IPS-18c (cell line): ENCODE measurements at regions not wholly inside any gene's neighbourhood (a gene's known extent, or its start where the extent isn't known, plus 50 kb on each side); places are given as distances from the start of the nearest gene placed in this dataset.

Experiments
- H3K4me3 ChIP-seq: 2 replicates; pipeline ENCODE4 v1.7.0; 2013; ENCODE audit warnings: low read depth, mild to moderate bottlenecking, low read length, moderate library complexity; ENCODE audit not compliant: insufficient read depth
- H3K9me3 ChIP-seq: one replicate; pipeline ENCODE4 v1.6.1; 2013; ENCODE audit warnings: mild to moderate bottlenecking, low read length, moderate library complexity; ENCODE audit not compliant: control insufficient read depth, insufficient read depth

DNA sequence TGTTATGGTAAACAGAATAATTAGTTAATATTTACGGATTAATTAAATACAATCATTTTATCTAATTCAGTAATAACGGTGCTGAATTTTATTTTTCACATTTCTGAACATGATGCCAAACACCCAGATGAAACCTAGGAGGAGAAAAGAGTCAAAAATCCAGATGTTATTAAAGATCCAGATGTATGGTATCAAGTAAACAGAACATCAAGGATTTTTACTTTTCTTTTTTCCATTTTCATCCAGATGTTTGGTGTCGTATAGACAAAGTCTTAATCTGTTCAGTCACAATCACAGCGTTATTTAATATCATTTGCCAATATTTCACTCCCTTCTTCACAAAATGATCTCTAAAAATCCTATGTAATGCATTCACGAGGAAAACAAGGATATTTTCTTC lies 64.0 kb upstream of the NR2F2 start:
- Histone ChIP-seq H3K9me3 (no peaks in the 10 kb centered on the region), H3K4me3 (no peak overlapping the region)

DNA sequence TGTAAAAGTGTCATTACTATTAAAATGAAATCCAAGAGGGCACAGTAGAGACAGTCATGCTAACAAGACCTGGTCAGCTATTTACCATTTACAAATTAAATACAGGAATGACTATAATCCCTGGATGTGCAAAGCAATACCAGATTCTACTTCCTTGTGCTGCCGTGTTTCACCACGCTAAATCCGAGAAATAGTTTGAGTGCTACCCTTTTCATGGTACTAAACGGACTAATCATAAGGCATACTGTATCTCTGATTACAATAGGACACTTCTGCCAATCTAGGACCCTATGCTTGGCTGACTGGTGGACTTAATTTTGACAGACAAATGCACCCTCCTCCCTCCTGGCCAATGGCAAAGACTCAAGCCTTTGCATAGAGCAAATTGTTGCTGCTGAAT lies 63.0 kb upstream of the NR2F2 start:
- H3K4me3 ChIP-seq = no peak overlapping the region
- no peaks in the 10 kb centered on the region for H3K9me3 ChIP-seq

DNA sequence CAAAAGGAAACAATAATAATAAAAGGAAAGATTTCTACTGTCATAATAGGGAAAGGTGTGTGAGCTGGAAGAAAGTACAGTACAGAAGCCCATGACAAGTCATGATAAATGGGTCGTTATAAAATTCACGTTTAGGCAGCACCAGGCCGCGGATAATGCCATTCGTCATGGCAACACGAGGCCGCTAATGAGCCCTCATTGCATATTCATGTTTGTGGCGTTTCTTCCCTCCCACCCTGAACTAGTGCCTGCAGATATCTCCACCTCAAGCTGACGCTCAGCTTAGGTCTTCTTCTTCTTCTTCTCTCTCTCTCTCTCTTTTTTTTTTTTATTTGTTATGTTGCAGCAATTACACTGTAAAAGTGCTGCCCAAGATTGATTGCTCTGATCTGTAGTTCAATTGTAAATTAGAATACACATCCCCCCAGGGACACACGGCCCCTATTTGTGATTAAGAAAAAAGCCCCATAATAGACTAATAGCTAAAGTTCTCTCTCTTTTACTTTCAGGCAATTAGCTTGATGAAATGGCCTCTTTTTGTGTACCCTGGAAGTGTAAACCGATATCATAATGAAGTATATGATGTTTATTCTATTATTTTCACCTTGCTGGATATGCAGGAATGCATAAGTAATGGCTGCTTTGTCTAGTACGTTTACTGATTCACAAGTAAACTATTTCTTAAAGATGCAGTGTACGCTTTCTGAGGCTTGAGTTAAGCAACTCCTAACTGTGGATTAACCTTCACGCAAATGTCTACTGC lies 61.9 kb upstream of the NR2F2 start:
- Histone ChIP-seq H3K4me3 (no peak overlapping the region), H3K9me3 (no peaks in the 10 kb centered on the region)

DNA sequence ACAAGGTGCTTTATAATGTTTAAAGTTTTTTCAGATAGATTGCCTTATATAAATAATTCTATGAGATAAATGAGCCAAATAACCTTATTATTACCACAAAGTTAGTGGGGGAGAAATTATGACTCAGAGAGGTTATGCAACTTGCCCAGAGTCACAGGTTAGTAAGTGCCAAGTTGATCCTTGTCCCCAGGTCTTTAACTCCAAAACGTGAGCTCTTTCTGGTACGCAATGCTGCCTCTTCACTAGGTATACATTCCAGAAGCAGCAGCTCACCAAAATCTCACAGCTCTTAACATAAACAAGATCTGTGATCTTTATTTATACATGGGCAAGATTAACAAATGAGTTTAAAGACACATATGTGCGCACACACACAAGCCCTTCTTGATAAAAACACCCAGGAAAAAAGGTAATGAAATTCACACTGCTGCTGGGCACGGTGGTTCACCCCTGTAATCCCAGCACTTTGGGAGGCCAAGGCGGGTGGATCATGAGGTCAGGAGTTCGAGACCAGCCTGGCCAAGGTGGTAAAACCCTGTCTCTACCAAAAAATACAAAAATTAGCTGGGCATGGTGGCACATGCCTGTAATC lies 59.8 kb upstream of the NR2F2 start:
- no peak overlapping the region for H3K4me3 ChIP-seq

DNA sequence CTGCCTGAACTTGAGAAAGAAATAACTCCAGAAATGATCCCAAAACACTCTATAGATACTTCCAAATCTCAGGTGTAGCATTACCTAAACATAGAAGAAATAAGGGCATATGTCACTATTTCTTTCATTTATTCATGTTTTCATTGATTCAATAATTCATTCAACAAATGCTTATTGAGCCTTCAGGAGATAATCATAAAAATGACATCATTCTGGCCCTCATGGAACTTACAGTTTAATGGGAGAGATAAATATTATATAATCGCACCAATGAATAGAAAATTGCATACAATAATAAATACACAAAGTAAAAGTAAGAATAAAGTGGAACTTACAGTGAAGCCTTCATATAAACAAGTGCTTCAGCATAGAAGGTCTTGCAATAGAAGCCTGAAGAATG lies 58.1 kb upstream of the NR2F2 start:
- Histone ChIP-seq H3K4me3 (no peak overlapping the region), H3K9me3 (no peaks in the 10 kb centered on the region)

More for the DNA sequence above, 59.8 kb upstream of the NR2F2 start:
- H3K9me3 ChIP-seq = no peaks in the 10 kb centered on the region

DNA sequence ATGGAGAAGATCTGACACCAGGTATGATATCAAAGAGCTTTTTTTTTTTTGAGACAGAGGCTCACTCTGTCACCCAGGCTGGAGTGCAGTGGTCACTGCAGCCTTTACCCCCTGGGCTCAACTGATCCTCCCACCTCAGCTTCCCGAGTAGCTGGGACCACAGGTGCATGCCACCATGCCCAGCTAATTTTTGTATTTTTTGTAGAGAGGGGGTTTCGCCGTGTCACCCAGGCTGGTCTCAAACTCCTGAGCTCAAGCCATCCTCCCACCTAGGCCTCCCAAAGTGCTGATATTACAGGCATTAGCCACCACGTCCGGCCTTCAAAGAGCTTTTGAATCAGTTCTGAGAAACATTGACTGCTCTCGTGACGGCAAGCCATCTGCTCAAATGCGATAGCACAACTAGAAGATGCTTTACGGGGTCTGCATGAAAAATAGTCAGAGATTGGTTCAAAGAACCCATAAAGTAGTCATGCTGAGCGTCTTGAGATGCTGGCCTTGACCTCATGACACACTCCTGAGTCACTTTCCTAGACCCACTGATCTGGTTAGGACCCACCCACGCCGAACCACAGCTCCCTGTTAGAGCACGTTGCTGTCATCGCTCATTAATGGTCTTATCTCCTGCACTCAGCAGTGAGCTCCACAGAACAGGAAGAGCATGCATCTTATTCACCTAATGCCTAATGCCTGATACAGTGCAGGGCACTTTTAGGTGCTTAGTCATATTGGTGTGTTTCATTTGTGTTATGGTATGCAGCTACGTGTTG lies 57.0 kb upstream of the NR2F2 start:
- no peak overlapping the region for H3K4me3 ChIP-seq
- H3K9me3 ChIP-seq = no peaks in the 10 kb centered on the region

DNA sequence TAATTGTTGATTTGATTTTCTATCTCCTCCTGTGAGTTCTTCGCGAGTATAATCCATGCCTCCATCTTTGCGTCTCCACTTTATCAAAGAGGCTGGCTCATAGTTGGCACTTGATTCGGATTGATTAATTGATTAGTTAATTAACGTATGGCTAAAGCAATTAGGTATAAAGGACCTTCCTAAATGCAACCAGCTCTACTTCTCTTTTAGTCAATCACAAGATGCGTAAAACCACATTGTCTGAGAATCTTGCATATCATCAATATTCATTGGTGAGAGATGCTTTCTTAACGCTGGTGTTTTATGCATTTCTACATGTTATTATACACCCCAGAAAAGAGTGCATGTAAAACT lies 56.4 kb upstream of the NR2F2 start:
- no peaks in the 10 kb centered on the region for H3K9me3 ChIP-seq
- no peak overlapping the region for H3K4me3 ChIP-seq

DNA sequence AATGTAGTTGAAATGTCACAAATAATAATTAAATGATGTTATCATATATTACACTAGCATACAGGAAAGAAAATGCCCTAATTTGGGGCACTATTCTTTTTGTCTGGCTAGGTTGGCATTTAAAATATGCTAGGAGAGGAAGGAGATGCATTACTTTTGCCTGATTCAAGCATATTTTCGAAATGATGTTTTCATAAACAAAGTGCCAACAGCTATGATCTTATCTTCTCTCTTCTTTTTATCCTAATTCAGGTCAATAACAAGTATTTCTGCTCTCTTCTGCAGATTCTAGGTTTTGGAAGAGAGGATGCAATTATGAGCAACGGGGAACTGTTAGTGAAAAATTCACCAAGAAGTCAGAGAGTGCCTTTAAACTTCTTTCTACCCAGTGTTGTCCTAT lies 55.8 kb upstream of the NR2F2 start:
- no peak overlapping the region for H3K4me3 ChIP-seq
- H3K9me3 ChIP-seq = no peaks in the 10 kb centered on the region

DNA sequence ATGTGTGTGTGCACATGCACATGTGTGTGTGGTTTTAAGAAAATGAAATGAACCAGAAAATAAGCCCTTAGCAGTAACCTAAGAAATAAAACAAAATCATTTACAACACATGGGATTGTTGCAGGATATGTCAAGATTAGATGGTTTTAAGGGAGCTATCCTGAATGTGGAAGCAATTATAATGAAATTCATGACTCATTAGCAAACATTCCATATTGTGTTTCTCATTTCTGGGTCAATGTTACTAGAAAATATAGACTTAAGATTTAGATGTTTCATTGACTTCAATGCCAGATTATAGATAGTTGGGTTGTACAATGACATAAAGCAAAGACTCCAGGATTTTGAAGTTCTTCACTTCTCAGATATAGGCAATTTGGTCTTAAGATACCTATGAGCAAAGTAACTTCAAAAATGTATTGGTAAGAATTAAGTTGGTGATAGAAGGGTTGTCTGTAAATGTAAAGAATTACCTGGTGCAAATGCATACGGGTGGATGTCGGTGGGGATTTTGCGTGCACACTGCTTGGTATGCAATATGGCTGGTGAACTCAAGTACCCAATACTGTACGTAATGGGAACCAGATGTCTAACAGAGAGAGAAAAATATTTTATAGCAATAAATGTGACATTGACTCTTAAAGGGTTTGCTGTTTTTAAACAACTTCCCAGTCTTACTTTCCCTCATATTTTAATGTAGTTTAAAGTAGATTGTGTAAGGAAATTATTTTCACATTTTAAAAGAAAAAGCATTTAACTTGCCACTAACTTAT lies 53.9 kb upstream of the NR2F2 start:
- H3K4me3 ChIP-seq = no peak overlapping the region

More for the DNA sequence above, 53.9 kb upstream of the NR2F2 start:
- H3K9me3 ChIP-seq = no peaks in the 10 kb centered on the region
